Lower lobe of right lung (tissue), 2 donors: ENCODE measurements at regions not wholly inside any gene's neighbourhood (a gene's known extent, or its start where the extent isn't known, plus 50 kb on each side); places are given as distances from the start of the nearest gene placed in this dataset.

Experiments used
- ATAC-seq, 2 donors: fragments of 200-7000 bp; cut with Tn5 transposase; one replicate each; pipeline ENCODE4 v1.9.1; 2020 to 2022; ENCODE audit warnings: mild to moderate bottlenecking in 2 of 2, moderate library complexity in 2 of 2
- DNase-seq: peaks from one replicate; pipeline ENCODE4 v3.0.0-alpha.2; 2020
- H3K27ac ChIP-seq: fragments of 200-600 bp; one replicate; pipeline ENCODE4 v1.8.0; 2022
- H3K27me3 ChIP-seq: fragments of 200-600 bp; one replicate; pipeline ENCODE4 v1.8.0; 2022; ENCODE audit warnings: low read depth
- H3K36me3 ChIP-seq: fragments of 200-600 bp; one replicate; pipeline ENCODE4 v1.8.0; 2022; ENCODE audit warnings: mild to moderate bottlenecking
- H3K4me1 ChIP-seq: fragments of 200-600 bp; one replicate; pipeline ENCODE4 v1.8.0; 2022
- H3K4me3 ChIP-seq: fragments of 200-600 bp; one replicate; pipeline ENCODE4 v1.8.0; 2022; ENCODE audit warnings: mild to moderate bottlenecking
- H3K9me3 ChIP-seq: fragments of 200-600 bp; one replicate; pipeline ENCODE4 v1.8.0; 2022
- intact Hi-C: fragments of 100-400 bp; cut with DNase I; formaldehyde crosslinking; loops from one replicate; pipeline ENCODE4 v1.11.0; 2022
- TF ChIP-seq, protein P1 (sequence below): fragments of 200-600 bp; IDR thresholded peaks from one replicate; pipeline ENCODE4 v1.8.0; 2022; ENCODE audit warnings: antibody characterized with exemption, mild to moderate bottlenecking
- donor health status: DM: no; HTN: yes; CAD: no; lungs with severe emphysema.

DNA sequence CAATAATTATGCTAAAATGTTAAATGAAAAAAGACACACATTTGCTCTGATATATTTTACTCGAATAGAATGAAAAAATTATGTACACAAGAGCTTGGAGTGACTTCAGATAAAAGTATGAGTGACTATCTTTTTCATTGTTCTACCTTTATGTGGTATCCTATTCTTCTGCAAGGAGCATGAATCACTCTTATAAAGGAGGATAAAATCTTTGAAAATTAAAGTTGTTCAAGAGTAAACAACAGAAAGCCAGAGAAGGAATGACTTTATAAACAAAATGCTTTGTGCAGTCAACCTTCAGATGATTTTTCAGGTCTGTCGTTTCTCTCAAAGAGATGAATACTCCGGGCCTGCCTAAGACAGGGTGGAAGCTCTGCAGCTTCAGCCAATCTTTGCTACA, 215.3 kb downstream of the FOXA2 start:
- ATAC-seq = no peak
- no peaks in the 10 kb centered on the region for H3K9me3 ChIP-seq
- no peaks in the 10 kb centered on the region for H3K27me3 ChIP-seq
- TF ChIP-seq, protein P1, sequence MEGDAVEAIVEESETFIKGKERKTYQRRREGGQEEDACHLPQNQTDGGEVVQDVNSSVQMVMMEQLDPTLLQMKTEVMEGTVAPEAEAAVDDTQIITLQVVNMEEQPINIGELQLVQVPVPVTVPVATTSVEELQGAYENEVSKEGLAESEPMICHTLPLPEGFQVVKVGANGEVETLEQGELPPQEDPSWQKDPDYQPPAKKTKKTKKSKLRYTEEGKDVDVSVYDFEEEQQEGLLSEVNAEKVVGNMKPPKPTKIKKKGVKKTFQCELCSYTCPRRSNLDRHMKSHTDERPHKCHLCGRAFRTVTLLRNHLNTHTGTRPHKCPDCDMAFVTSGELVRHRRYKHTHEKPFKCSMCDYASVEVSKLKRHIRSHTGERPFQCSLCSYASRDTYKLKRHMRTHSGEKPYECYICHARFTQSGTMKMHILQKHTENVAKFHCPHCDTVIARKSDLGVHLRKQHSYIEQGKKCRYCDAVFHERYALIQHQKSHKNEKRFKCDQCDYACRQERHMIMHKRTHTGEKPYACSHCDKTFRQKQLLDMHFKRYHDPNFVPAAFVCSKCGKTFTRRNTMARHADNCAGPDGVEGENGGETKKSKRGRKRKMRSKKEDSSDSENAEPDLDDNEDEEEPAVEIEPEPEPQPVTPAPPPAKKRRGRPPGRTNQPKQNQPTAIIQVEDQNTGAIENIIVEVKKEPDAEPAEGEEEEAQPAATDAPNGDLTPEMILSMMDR = no peak
- no peaks in the 10 kb centered on the region for H3K4me1 ChIP-seq
- no peak for DNase-seq
- intact Hi-C loops = no loop called here
- no peak overlapping the region for H3K4me3 ChIP-seq
- H3K36me3 ChIP-seq = no peaks in the 10 kb centered on the region
- no peak overlapping the region for H3K27ac ChIP-seq

DNA sequence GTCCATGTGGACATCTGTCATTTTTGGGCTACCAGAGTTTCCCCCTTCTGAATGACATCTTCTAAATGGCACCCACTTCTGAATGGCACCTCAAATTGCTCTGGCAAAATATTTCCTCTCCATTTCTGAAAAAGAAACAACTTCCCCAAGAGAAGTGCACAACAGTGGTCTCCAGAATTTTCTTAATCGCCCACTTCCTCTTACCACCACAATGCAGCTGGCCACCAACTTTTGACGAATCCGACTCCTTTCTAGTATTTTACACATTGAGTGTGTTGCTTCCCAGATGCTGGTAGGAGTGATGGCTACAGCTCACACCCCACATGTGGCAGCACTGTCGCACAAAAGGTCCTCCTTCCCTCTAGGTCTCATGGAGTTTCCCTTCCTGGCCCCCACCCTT, 216.1 kb downstream of the FOXA2 start:
- intact Hi-C loops = no loop called here
- TF ChIP-seq, protein P1 = no peak
- ATAC-seq = no peak
- no peaks in the 10 kb centered on the region for H3K9me3 ChIP-seq
- H3K36me3 ChIP-seq = no peaks in the 10 kb centered on the region
- DNase-seq = no peak
- no peaks in the 10 kb centered on the region for H3K27me3 ChIP-seq
- H3K27ac ChIP-seq = no peak overlapping the region
- H3K4me3 ChIP-seq = no peak overlapping the region
- no peaks in the 10 kb centered on the region for H3K4me1 ChIP-seq

DNA sequence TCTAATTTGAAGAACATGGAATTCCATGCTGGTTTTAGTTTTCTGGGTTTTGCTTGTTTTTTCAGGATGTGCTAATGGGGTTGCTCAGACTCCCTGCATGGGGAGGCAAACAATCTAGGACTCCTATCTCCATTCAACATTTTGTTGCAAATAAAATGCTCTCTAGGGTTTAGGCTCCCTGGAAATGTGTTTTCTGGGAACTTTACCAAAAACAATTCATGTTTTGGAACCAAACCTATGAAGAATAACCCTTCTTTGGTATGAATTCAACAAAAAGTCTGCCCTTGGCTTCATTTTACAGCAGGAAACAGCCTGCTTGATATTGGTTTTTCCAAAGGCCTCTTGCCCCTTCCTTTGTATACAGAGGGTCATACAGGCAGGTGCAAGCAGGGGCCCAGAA, 217.7 kb downstream of the FOXA2 start:
- H3K27ac ChIP-seq = no peak overlapping the region
- H3K36me3 ChIP-seq = no peaks in the 10 kb centered on the region
- H3K9me3 ChIP-seq = no peaks in the 10 kb centered on the region
- ATAC-seq (no peak), DNase-seq (no peak)
- no peak overlapping the region for H3K4me3 ChIP-seq
- TF ChIP-seq, protein P1 = no peak
- H3K27me3 ChIP-seq = no peaks in the 10 kb centered on the region
- intact Hi-C loops = no loop called here
- no peaks in the 10 kb centered on the region for H3K4me1 ChIP-seq

- TF ChIP-seq, protein P1 = no peak
- no peak for ATAC-seq
These were observed 229.7 kb downstream of the FOXA2 start for GRCh38 chr20:22354647-22355046.

GRCh38 chr20:22353586-22353985, 230.8 kb downstream of the FOXA2 start:
- Histone ChIP-seq H3K9me3 (no peaks in the 10 kb centered on the region), H3K27me3 (no peaks in the 10 kb centered on the region), H3K36me3 (no peaks in the 10 kb centered on the region), H3K4me3 (no peak overlapping the region), H3K27ac (no peak overlapping the region), H3K4me1 (no peaks in the 10 kb centered on the region)
- DNase-seq (no peak), ATAC-seq (no peak)
- intact Hi-C loops = no loop called here
- TF ChIP-seq, protein P1 = no peak

More at GRCh38 chr20:22354647-22355046, 229.7 kb downstream of the FOXA2 start:
- Histone ChIP-seq H3K4me1 (no peaks in the 10 kb centered on the region), H3K36me3 (no peaks in the 10 kb centered on the region), H3K9me3 (no peaks in the 10 kb centered on the region), H3K27me3 (no peaks in the 10 kb centered on the region), H3K27ac (no peak overlapping the region), H3K4me3 (no peak overlapping the region)
- no peak for DNase-seq
- intact Hi-C loops = no loop called here

DNA sequence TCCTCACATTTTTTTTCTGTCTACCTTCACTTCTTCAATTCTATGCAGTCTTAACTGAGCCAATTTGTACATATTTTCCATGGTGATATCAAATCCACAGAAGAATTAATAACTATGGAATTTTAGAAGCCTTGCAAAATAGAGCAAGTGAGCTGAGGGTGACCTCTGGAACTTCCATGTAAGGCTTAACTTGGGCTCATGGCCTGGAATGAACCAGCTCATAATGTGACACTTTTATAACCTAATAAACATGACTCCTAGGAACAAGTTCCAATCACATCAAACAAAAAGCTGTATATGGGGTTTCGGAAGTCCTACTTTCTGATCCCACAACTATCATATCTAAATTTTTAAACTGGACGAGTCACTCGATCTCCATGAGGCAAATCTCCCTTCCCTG, 232.4 kb downstream of the FOXA2 start:
- Histone ChIP-seq H3K27ac (no peak overlapping the region), H3K9me3 (no peaks in the 10 kb centered on the region), H3K36me3 (no peaks in the 10 kb centered on the region), H3K27me3 (no peaks in the 10 kb centered on the region), H3K4me1 (no peaks in the 10 kb centered on the region), H3K4me3 (no peak overlapping the region)
- DNase-seq (no peak), ATAC-seq (no peak)
- TF ChIP-seq, protein P1 = no peak
- intact Hi-C loops = no loop called here
